ENCODE measurements at regions not wholly inside any gene's neighbourhood (a gene's known extent, or its start where the extent isn't known, plus 50 kb on each side); places are given as distances from the start of the nearest gene placed in this dataset.
"Not testable (repeated sequence)": the region's sequence is repeated elsewhere in the genome, so short reads cannot be mapped to it uniquely, and the experiment has no call there.

DNA sequence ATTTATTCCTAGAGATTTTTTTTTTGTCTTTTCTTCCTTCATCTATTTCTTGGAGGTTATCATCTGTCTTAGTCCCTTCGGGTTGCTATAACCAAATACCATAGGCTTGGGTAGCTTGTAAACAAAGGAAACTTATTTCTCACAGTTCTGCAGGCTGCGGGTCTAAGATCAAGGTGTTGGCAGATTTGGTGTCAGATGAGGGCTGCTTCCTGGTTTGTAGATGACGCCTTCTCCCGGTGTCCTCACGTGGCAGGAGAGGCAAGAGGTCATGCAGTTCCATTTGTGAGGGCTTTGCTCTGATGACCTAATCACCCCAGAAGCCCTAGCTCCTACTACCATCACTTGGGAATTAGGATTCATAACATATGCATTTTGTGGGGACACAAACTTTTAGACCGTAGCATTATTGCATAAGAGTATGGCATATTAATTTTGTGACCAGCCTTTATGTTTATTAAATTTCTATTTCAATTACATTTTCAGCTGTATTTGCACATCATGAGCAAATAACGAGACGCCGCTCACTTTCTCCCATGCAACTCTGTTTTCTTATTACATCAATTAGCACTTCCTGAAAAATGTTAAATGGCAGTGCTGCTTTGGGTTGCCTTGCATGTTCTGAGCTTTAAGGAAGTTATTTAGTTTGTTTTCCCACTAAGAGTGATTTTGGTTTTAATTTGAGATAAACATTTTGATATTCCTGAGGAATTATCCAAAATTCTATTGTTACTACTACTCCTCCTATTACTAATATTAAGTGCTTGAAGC, 246.4 kb upstream of the HDAC4 start:
- no peak overlapping the region for H3K27ac ChIP-seq (replicated peaks)
- no peak overlapping the region for H3K4me3 ChIP-seq (replicated peaks; ENCODE audit: insufficient read depth, low read length)
- H3K27me3 ChIP-seq (ENCODE audit: insufficient read depth, poor library complexity, severe bottlenecking), result no peaks in the 10 kb centered on the region
- no peak for TF ChIP-seq CTCF (IDR thresholded peaks at IDR 0.05; ENCODE audit: insufficient read depth, low read length)
- peak; percentile 64 for TF ChIP-seq SPI1 (IDR thresholded peaks at IDR 0.05; ENCODE audit: borderline replicate concordance, low read depth)
- no peak for DNase-seq (ENCODE audit: low read depth in 1 of 2, low spot score in 1 of 2)

DNA sequence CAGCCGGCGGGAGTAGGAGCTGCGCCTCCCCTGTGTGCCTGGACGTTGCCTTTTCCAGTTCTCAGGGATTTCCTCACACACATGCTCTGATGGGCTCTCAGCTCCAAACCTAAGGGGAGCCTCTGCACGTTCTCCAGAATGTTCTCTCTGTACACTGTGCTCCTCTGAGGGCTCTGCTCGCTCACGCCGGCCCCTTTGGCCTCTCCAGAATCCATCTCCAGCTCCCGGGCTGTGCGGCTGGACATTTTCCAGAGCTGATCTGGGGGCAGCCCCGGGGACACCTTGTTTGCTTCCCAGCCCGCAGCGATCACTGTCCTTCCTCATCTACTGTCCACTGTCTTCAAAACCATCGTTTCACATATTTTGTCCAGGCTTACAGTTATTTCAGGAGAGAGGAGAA, 245.4 kb upstream of the HDAC4 start:
- no peak overlapping the region for H3K4me3 ChIP-seq (replicated peaks; ENCODE audit: insufficient read depth, low read length)
- no peak for DNase-seq (ENCODE audit: low read depth in 1 of 2, low spot score in 1 of 2)
- H3K27ac ChIP-seq (replicated peaks), result no peak overlapping the region
- TF ChIP-seq SPI1 (IDR thresholded peaks at IDR 0.05; ENCODE audit: borderline replicate concordance, low read depth) (no peak), GABPA (IDR thresholded peaks at IDR 0.05; ENCODE audit: low read depth) (no peak)
- no peaks in the 10 kb centered on the region for H3K27me3 ChIP-seq (ENCODE audit: insufficient read depth, poor library complexity, severe bottlenecking)

DNA sequence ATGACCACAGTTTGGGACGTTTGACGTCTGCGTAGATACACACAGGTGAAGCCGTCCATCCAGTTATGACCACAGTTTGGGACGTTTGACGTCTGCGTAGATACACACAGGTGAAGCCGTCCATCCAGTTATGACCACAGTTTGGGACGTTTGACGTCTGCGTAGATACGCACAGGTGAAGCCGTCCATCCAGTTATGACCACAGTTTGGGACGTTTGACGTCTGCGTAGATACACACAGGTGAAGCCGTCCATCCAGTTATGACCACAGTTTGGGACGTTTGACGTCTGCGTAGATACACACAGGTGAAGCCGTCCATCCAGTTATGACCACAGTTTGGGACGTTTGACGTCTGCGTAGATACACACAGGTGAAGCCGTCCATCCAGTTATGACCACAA, 243.8 kb upstream of the HDAC4 start:
- not testable (repeated sequence) for H3K4me3 ChIP-seq (replicated peaks; ENCODE audit: insufficient read depth, low read length); DNase-seq (ENCODE audit: low read depth in 1 of 2, low spot score in 1 of 2); H3K27me3 ChIP-seq (ENCODE audit: insufficient read depth, poor library complexity, severe bottlenecking); H3K27ac ChIP-seq (replicated peaks)

GRCh38 chr2:239644011-239644410, 243.2 kb upstream of the HDAC4 start:
- Histone ChIP-seq H3K27me3 (ENCODE audit: insufficient read depth, poor library complexity, severe bottlenecking) (no peaks in the 10 kb centered on the region), H3K4me3 (replicated peaks; ENCODE audit: insufficient read depth, low read length) (no peak overlapping the region)
- peak in 1 of 2 experiments; percentile 50 for DNase-seq (ENCODE audit: low read depth in 1 of 2, low spot score in 1 of 2)

More at GRCh38 chr2:239644011-239644410, 243.2 kb upstream of the HDAC4 start:
- H3K27ac ChIP-seq (replicated peaks), result no peak overlapping the region
- TF ChIP-seq CTCF (IDR thresholded peaks at IDR 0.05; ENCODE audit: insufficient read depth, low read length), result no peak
- TF ChIP-seq REST (IDR thresholded peaks at IDR 0.05; ENCODE audit: insufficient replicate concordance, low read depth), result peak; percentile 92
